ELR (cell line): ENCODE measurements at regions not wholly inside any gene's neighbourhood (a gene's known extent, or its start where the extent isn't known, plus 50 kb on each side); places are given as distances from the start of the nearest gene placed in this dataset.
"Not testable (repeated sequence)": the region's sequence is repeated elsewhere in the genome, so short reads cannot be mapped to it uniquely, and the experiment has no call there.

Experiments
- DNase-seq: peaks from one replicate; pipeline ENCODE4 v3.0.0-alpha.2; 2015; ENCODE audit warnings: low read depth

DNA sequence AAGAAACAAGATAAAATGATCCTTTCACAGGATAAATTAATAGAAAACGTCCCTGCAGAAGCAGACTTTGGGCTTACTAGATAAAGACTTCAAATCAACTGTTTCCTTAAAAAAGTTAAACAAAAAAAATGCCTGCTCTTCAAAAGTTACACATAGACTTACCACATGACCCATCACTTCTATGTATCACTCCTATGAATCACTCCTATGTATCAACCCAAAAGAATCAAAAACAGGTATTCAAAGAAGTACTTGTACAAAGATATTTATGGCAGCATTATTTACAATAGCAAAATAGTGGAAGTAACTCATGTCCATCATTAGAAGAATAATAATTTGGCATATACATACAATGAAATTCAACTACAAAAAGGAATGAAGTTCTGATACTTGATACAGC lies 56.3 kb upstream of the PRDM9 start:
- no peak for DNase-seq

DNA sequence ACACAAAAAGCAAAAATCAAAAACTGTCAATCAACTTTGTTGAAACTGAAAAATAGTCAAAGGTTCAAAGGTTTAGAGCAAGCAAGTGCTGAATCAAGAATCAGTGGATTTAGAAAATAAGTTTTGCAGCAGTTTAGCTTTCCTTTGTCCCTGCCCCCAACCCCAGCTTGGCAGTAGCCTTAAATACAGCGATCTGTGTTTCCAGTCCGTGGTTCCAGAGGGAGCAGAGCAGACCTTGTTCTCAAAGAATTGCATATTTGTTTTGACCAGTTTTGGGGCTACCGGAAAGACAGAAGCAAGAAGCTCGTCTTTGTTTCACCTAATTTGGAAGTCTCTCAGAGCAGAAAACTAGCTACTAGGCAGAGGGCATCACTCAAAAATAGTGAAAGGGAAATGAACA lies 57.2 kb upstream of the PRDM9 start:
- DNase-seq: no peak

GRCh38 chr5:23448627-23449026 lies 58.8 kb upstream of the PRDM9 start:
- no peak for DNase-seq

DNA sequence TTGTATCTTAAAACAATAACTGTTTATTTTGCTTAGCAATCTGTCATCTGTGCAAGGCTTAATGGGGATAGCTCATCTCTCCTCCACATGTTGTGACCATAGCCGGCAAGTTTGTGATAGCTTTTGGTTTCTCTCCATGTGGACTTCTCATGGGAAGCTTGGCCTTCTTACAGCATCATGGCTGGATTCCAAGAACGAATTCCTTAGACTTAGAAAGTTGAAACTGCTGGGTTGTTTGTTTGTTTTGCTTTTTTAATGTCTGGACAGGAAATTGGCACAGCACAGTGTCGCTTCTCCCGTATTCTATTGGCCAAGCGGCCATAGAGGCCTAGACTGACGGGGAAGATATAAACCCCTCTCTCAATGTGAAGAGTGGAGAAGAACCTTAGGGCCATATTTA lies 61.0 kb upstream of the PRDM9 start:
- no peak for DNase-seq

GRCh38 chr5:23445573-23445972 lies 61.8 kb upstream of the PRDM9 start:
- no peak for DNase-seq

DNA sequence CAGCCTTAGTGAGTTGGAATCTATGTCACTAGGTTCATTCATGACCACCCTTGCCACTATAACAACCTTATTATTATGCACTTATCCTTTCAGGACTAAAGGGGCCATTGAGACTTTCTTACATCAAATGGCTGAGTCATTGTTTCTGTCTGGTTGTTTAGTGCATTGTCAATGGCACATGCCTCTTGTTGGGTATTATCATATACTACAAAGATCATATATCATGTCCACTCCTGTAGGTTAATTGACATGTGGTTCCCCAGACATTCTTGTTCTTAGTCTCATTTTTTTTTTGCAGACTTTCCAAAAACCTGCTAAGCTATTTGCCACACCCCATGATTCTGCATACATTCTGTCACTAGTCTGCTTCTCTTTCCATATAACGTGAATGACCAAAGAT lies 66.7 kb upstream of the PRDM9 start:
- no peak for DNase-seq

GRCh38 chr5:23437011-23437410 lies 70.4 kb upstream of the PRDM9 start:
- DNase-seq: no peak

DNA sequence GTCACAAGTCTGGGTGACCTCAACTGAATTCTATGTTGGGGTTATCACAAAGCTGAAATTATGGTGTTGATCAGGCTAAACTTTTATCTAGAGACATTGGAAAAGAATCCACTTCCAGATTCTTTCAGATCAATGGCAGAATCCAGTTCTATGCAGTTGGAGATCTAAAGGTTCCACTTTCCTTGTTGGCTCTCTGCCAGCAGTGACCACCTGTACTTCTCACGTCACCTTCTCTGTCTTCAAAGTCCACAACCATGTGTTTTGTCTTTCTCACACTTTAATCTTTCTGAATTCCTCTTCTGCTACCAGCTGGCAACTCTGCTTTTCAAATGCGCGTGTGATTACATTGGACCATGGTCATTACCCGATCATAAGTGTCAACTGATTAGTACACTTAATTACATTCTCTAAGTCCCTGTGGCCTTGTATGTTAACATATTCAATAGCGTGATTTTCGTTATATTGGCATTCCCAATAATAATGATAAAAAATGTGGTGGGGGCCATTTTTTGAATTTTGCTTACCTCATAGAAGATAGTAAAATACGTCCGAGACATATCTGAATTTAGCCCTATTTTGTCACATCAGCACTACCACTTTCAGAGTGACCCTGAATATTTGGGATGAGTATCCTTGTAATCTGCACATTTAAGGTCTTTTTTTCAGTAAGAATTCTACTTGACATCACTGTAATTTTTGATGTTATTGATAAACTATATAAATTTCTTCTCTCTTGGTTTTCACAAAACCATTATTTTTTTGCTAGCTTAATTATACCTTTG lies 73.7 kb upstream of the PRDM9 start:
- no peak for DNase-seq

GRCh38 chr5:23428705-23429104 lies 78.7 kb upstream of the PRDM9 start:
- no peak for DNase-seq

GRCh38 chr5:23420214-23420613 lies 87.2 kb upstream of the PRDM9 start:
- DNase-seq: not testable (repeated sequence)

GRCh38 chr5:23419115-23419514 lies 88.3 kb upstream of the PRDM9 start:
- DNase-seq: no peak

DNA sequence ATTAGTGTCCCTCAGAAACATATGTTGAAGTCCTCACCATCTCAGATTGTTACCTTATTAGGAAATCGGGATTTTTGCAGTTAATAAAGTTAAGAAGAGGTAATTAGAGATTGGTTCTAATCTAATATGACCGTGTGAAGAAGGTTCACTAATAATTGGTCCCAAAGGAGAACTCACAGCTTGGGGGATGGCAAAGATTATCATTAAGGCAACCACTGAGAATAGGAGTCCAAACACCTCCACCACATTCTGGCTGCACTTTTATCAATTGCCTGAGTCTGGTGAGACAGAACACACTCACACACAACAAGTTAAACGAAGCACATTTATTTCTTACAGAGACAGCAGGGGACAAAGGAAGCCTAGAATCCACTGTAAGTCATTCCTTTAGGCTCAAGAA lies 94.9 kb upstream of the PRDM9 start:
- DNase-seq: no peak

DNA sequence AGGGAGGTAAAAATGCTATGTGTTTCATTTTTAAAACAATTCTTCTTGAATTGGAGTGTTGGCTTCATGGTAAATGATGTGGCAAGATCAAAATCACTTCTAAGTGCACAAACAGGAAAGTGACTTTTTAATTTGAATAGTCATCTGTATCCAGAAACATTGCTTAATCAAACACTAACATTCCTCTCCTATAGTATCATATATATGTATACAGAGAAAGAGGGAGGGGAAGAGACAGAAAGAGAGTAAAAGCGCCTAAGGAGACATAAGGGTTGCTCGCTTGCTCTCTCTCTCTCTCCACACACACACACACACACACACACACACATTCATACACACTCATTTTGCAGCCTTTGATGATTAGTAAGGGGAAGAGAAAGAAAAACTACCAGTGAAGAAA lies 95.4 kb upstream of the PRDM9 start:
- no peak for DNase-seq

DNA sequence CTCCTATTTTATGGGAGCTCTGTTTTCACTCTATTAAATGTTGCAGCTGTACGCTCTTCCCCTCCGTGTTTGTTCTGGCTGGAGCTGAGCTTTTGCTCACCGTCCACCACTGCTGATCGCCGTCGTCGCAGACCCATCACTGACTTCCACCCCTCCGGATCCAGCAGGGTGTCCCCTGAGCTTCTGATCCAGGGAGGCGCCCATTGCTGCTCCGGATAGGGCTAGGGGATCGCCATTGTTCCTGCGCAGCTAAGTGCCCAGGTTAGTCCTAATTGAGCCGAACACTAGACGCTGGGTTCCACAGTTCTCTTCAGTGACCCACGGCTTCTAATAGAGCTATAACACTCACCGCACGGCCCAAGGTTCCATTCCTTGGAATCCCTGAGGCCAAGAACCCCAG lies 96.2 kb upstream of the PRDM9 start:
- no peak for DNase-seq

DNA sequence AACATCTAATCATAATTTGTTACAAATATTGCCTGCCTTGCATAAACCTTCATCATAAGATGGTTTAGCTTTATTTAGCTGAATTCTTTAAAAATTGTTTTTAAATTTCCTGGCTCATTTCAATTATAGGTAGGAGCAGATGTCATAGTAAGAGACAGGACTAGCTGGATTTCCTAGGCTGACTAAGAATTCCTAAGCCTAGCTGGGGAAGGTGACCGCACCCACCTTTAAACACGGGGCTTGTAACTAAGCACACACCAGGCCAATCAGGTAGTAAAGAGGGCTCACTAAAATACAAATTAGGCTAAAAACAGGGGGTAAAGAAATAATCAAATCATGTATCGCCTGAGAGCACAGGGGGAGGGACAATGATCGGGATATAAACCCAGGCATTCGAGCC lies 96.6 kb upstream of the PRDM9 start:
- DNase-seq: not testable (repeated sequence)

- no peak for DNase-seq
Measured at GRCh38 chr5:23405316-23406068, 101.9 kb upstream of the PRDM9 start.

DNA sequence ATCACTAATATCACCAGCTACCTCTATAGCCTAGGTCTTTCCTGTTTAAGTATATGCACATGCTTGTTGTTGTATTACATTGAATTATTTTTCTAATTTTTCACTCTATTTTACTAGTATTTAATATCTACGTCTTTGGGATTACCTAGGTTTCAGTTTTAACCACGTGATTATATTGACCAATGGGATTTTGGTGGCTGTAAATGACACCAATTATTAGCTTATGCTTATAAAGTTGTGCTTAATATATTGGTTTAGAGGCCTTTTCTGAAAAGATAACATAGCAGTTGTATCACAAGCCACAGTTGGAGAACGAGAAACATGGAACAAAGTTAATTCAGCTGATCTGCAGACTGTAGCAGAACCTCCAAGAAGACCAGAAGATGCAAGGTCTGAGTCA lies 104.8 kb upstream of the PRDM9 start:
- no peak for DNase-seq

- no peak for DNase-seq
Measured at GRCh38 chr5:23400951-23401350, 106.5 kb upstream of the PRDM9 start.

- no peak for DNase-seq
Measured at GRCh38 chr5:23396346-23396745, 111.1 kb upstream of the PRDM9 start.

GRCh38 chr5:23389291-23390101 lies 117.9 kb upstream of the PRDM9 start:
- no peak for DNase-seq

- no peak for DNase-seq
Measured at GRCh38 chr5:23385036-23385435, 122.4 kb upstream of the PRDM9 start.

- DNase-seq: no peak
Measured at GRCh38 chr5:23372177-23372576, 135.2 kb upstream of the PRDM9 start.

DNA sequence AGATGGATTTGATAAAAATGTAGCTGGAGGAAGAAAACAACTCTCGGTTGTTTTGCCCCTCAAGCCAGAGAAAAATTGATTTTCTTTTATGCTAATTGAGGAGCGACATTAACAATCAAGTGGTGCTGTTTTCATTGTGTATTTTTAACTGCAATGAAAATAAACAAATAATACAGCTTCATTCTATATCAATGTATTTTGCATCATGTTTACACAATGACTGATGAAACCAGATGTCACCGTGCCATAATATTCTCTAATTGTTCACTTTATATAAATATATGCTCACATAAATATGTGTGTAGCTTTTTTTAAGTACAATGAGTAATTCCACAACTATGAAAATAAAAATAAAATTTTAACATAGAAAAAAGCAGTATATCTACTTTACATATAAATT lies 139.0 kb upstream of the PRDM9 start:
- no peak for DNase-seq
